ENCODE measurements at regions not wholly inside any gene's neighbourhood (a gene's known extent, or its start where the extent isn't known, plus 50 kb on each side); places are given as distances from the start of the nearest gene placed in this dataset.

GRCh38 chr20:1707588-1708449, 50.2 kb upstream of the SIRPG start:
- no peak for DNase-seq

Data from stimulated activated CD4-positive, alpha-beta T cell treated with anti-CD3 and anti-CD28 coated beads, Interleukin-12 subunit alpha, Interleukin-12 subunit beta, amount 100 ng/mL, for 4 hours (primary cell).